HG03103 (cell line): ENCODE measurements at regions not wholly inside any gene's neighbourhood (a gene's known extent, or its start where the extent isn't known, plus 50 kb on each side); places are given as distances from the start of the nearest gene placed in this dataset.
A peak's percentile ranks its signal among the peaks of the same experiment; 100 is the strongest.

Experiments used
- ATAC-seq: cut with Tn5 transposase; IDR thresholded peaks from one replicate; pipeline ENCODE4 v1.9.1; 2021; ENCODE audit warnings: low read depth; ENCODE audit not compliant: unreplicated experiment

- ATAC-seq: no peak
Measured at GRCh38 chr9:18195223-18195622, 278.7 kb upstream of the ADAMTSL1 start.

DNA sequence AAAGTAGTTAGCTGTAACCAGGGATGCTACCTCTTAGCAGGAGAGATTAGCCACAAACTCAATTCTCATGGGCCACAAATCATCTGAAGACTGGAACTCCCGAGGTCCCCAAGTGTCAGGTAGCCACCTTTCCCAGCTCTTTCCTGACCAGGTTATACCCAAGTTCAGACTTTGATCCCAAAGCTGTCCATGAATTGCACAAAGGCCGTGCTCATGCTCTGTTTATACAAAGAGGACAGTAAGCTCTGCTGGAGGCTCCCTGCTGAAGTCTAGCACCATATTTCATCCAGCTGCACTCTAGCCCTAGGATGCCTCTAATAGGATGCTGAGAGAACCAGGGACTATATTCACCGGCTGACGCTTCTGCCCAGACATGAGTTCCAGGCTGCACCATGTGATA lies 271.0 kb upstream of the ADAMTSL1 start:
- no peak for ATAC-seq

GRCh38 chr9:18207735-18208134 lies 266.2 kb upstream of the ADAMTSL1 start:
- ATAC-seq: no peak

DNA sequence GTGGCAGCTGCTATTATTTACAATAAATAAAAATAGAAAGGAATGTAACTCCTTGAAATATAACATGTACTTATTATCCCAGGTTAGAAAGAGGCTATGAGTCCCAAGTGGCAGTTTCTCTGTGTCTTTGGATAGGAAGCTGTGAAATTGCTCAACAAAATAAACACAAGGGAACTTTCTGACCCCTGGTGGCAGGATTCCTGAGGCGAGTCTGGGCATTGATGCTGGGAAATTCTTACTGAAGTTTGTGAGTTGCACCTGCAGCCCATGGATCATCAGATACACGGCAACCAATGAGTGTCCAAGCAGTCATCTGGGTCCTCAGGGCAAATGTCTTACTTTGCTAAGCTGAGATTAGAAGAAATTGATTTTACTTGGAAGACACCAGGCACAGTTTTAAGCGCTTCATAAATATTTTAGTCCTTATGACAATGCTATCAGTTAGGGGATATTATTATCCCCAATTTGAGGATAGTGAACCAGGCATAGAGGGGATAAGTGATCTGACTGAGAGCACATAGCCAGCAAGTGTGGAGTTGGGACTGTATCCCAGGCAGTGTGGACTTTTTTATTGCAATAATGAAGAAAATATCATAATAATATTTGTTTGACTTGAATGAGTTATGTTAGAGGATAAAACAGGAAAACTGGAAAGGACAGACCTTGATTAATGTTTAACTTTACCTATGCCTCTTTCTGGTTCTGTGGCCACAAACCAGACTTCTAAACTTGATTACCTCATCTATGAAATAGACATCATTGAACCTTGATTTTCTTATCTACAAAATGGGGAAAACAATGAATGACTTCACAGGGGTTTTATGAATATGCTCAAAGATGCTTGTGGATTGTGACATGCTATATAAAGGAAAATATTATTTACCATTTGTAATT lies 265.5 kb upstream of the ADAMTSL1 start:
- ATAC-seq: no peak

DNA sequence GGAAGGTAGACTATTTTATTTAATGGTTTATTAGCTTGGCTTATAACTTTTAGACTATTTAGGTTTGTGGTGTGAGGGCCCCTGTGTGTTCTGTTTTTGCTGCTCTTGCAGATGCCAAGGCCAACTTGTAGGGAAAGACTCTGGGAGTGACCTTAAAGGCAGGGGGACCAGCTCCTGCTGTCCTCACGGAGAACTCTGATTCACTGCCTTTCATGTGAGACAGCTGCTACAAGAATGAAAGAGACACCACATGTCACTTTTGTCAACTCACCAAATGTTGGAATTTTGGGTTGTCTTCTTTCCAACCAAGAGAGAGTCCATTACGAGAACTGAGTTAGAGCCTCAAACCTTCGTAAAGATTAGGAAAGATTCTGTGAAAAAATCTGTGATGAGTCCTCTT lies 258.3 kb upstream of the ADAMTSL1 start:
- ATAC-seq: no peak

DNA sequence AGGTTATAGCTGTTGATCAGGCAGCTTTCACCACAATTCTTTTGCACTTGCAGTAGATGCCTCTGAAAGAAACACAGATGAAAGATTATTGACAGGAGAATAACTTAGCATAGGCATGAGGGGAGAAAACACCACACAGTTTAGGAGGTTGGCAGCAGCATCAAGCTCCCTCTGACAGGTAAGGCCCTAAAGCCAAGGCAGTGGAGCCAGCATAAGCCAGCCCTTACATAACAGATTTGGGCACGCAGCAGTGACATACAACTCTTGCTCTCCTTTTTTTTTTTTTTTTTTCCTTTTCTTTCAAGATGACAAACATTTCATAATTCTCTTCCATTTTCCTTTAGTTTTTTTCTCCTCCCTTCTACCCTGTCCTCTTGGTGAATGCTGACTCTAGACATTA lies 257.6 kb upstream of the ADAMTSL1 start:
- ATAC-seq: no peak

DNA sequence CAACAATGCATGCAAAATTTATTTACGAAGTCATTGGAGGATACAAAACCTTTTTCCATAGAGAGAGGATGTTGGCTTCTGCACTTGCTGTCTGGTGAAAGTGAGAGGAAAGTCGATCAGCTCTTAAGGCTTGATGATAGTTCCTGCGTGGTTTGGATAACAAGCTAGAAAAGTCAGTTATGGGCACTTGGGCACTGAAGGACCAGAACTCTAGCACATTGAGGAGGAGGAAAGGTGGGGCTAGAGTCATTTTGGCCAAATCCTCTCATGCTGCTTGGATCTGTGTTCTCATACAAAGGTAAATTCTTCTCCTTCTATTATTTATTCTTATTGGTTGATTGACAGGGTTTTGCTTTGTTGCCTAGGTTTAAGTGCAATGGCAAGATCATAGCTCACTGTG lies 245.9 kb upstream of the ADAMTSL1 start:
- ATAC-seq: no peak

GRCh38 chr9:18229992-18230676 lies 243.8 kb upstream of the ADAMTSL1 start:
- no peak for ATAC-seq

DNA sequence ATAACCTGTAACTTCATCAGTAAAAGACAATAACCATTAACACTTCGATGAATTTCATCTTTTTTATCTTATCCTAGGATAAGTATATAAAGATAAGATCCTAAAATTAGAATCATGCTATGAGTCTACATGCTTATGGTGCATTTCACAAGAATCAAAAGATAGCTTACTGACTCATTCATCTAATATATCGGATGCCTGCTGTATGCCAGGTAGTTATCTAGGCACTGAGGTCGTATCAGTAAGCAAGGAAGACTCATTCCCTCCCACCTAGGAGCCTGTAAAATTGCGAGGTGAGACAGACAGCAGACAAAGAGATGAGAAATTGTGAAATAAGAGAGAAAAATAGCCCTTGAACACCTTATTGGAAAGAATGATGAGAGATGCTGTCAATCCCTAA lies 240.6 kb upstream of the ADAMTSL1 start:
- ATAC-seq: no peak

- no peak for ATAC-seq
Measured at GRCh38 chr9:18233776-18234445, 240.0 kb upstream of the ADAMTSL1 start.

- no peak for ATAC-seq
Measured at GRCh38 chr9:18235181-18235908, 238.6 kb upstream of the ADAMTSL1 start.

DNA sequence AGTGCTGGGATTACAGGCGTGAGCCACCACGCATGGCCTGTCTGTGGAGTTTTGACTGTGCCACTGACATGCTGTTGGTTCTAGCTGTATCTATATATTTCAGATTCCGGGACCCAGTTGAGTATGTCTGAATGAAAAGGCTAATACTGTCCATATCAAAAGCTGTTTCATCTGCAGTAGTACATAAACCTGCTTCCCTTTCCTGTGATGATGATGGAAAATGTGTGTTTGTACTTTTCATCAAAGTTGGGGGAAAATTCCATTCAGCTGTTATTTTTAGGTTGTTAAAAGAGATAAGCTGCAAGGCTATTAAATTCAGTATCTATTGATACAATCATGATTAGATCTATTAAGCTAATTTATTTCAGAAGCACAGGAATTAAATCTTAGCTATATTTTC lies 237.6 kb upstream of the ADAMTSL1 start:
- no peak for ATAC-seq

- ATAC-seq: no peak
Measured at GRCh38 chr9:18237776-18238175, 236.2 kb upstream of the ADAMTSL1 start.

DNA sequence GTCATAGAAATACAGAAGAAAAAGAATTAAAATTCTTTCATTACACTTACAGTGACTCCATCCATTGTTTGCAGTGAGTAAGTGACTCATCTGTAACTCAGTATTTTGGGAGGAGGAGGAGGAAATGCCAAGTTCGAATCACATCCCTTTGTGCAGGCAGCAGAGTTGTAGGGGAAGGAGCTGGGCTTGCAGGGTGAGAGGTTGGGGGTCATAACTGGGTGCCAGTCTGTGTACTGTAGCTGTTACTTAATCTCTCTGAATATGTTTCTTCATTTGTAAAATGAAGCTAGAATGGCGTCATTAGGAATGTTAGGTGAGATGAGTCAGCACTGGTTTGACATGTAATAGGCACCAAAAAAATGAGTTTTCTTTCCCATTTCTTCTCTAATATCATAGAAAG lies 235.7 kb upstream of the ADAMTSL1 start:
- no peak for ATAC-seq

DNA sequence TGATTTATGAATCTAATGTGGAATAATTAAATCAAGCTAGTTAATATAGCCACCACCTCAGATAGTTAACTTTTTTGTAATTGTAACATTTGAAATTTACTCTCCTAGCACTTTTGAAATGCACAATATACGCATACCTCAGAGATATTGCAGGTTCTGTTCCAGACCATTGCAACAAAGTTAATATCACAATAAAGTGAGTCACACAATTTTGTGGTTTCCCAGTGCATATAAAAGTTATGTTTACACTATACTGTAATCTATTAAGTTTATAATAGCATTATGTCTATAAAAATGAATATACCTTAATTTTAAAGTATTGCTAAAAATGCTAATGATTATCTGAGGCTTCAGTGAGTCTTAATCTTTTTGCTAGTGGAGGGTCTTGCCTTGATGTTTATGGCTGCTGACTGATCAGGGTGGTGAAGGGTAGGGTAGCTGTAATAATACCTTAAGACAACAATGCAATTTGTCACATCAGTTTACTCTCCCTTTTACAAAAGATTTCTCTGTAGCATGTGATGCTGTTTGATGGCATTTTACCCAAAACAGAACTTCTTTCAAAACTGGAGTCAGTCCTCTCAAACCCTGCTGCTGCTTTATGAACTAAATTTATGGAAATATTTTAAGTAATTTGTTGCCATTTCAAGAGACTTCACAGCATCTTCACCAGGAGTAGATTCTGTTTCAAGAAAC lies 235.1 kb upstream of the ADAMTSL1 start:
- ATAC-seq: no peak

DNA sequence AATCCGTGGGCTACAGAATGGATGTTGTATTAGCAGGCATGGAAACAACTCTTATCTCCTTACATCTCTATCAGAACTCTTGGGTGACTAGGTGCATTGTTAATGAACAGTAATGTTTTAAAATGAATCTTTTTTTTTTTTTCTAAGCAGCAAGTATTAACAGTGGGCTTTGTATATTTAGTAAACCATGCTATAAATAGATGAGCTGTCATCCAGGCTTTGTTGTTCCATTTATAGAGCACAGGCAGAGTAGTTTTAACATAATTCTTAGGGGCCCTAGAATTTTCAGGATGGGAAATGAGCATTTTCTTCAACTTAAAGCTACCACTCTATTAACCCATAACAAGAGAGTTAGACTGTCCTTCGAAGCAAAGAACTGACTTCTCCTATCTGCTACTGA lies 233.7 kb upstream of the ADAMTSL1 start:
- ATAC-seq: no peak

DNA sequence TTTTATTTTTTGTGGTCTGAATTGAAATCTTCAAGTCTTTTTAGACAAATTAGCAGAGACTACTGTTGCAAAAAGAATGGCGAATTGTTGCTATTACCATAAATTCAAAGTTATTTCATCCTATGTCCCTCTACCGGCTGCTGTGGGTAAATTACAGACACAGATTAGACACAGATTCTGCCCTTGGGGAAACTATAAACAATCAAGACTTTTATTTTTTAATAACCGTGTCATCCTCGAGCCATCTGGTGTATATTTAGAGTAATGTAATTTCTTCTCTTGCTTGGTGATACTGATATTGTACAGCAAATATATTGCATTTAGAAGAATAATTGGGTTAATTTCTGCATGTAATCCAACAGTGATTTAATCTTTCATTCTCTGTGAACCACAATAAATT lies 228.0 kb upstream of the ADAMTSL1 start:
- no peak for ATAC-seq

GRCh38 chr9:18250053-18250452 lies 223.9 kb upstream of the ADAMTSL1 start:
- no peak for ATAC-seq

- ATAC-seq: no peak
Measured at GRCh38 chr9:18253950-18254349, 220.0 kb upstream of the ADAMTSL1 start.

DNA sequence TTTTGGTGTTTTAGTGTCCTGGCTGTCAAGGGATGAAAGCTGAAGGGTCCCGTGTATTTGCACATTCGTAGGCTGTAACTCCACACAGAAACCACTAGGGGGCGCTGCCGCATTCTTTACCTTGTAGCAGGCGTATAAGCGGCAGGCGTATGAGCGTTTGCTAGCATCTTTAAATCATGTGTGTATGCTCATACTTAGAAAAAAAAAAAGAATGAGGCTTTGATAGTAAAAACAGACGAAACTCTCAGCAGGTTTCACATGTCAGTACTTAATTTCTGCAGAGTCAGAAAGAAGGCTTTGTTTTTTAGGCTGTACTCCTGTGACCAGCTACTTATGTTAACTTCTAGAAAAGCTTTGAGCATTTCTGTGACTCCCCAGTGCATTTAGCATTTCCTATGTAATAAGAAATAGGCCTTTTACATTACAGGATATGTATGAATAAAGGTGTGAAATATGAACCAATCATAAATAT lies 218.8 kb upstream of the ADAMTSL1 start:
- ATAC-seq: peak; percentile 93
